K562 (cell line): ENCODE measurements at regions not wholly inside any gene's neighbourhood (a gene's known extent, or its start where the extent isn't known, plus 50 kb on each side); places are given as distances from the start of the nearest gene placed in this dataset.

Experiments used
- ATAC-seq: fragments of 200-7000 bp; cut with Tn5 transposase; 3 replicates; pipeline ENCODE4 v1.9.1; 2020; ENCODE audit warnings: moderate library complexity
- BruUV-seq: library from RNA; stranded (reverse); fragments of 400-500 nt; replicated peaks from 2 replicates; lab custom pipeline; 2021; lab: Mats Ljungman, UMichigan
- CTCF ChIA-PET: fragments of 300-600 bp; formaldehyde crosslinking; extraction: SDS; loops from one replicate; lab custom pipeline; 2021; ENCODE audit warnings: low intra/inter-chr PET ratio; lab: Yijun Ruan, JAX
- POLR2A ChIA-PET: fragments of 300-600, 350-650 bp; sonication (Branson Sonifier 250); formaldehyde crosslinking; extraction: SDS; loops from one replicate; lab custom pipeline; 2021; ENCODE audit warnings: antibody characterized with exemption, inconsistent platforms; lab: Yijun Ruan, JAX
- DNase-seq, 4 experiments: peaks; one replicate each; pipeline versions ENCODE4 v3.0.0 to v3.0.0-alpha.2; 2011 to 2018; ENCODE audit warnings: low spot score in 3 of 4, mixed read lengths in 3 of 4; ENCODE audit errors: extremely low read depth in 1 of 4
- FAIRE-seq: peaks from 2 replicates; lab custom pipeline; 2011; peaks lifted over from hg19 to GRCh38; lab: Jason Lieb, UNC
- H2AFZ ChIP-seq: 2 replicates; pipeline ENCODE4 v1.6.0; 2011; ENCODE audit warnings: low read depth, low read length, control low read depth, inconsistent platforms
- H3K27ac ChIP-seq: fragments of 200-600 bp; 3 replicates; pipeline ENCODE4 v1.8.0; 2011; ENCODE audit warnings: low read depth, mild to moderate bottlenecking, control low read depth, inconsistent platforms, low read length, moderate library complexity, mixed read lengths; ENCODE audit errors: extremely low read depth
- H3K27me3 ChIP-seq, 2 experiments: fragments of 300-600 bp in 1 of 2; 2 replicates in 1 of 2; 3 replicates in 1 of 2; pipeline versions ENCODE4 v1.6.0 to v1.8.0; 2011; ENCODE audit warnings: inconsistent platforms in 2 of 2, low read length in 2 of 2, mild to moderate bottlenecking in 1 of 2, mixed read lengths in 1 of 2, moderate library complexity in 1 of 2; ENCODE audit not compliant: control insufficient read depth in 2 of 2, insufficient read depth in 2 of 2
- H3K36me3 ChIP-seq: fragments of 300-600 bp; 3 replicates; pipeline ENCODE4 v1.8.0; 2011; ENCODE audit warnings: mild to moderate bottlenecking, low read length, inconsistent platforms; ENCODE audit not compliant: control insufficient read depth, insufficient read depth
- H3K4me1 ChIP-seq, 2 experiments: fragments of 200-600 bp in 1 of 2; replicated peaks in 1 of 2; 2 replicates in 1 of 2; 3 replicates in 1 of 2; pipeline versions ENCODE4 v1.5.1 to v1.8.0; 2011; ENCODE audit warnings: inconsistent platforms in 2 of 2, low read length in 2 of 2, mild to moderate bottlenecking in 1 of 2, mixed read lengths in 1 of 2, moderate library complexity in 1 of 2; ENCODE audit not compliant: control insufficient read depth in 2 of 2, insufficient read depth in 2 of 2
- H3K4me2 ChIP-seq: 2 replicates; pipeline ENCODE4 v1.6.1; 2011; ENCODE audit warnings: low read length, control low read depth, inconsistent platforms, mixed read lengths; ENCODE audit not compliant: insufficient read depth
- H3K4me3 ChIP-seq: fragments of 200-600 bp; sonication (generic), shearing (Covaris generic); 2 replicates; pipeline ENCODE4 v1.5.1; 2016; ENCODE audit warnings: control low read depth, inconsistent platforms
- H3K79me2 ChIP-seq: fragments of 200-600 bp; 3 replicates; pipeline ENCODE4 v1.8.0; 2011; ENCODE audit warnings: low read length, inconsistent platforms; ENCODE audit not compliant: control insufficient read depth, insufficient read depth
- H3K9ac ChIP-seq, 2 experiments: 2 replicates each; pipeline versions ENCODE4 v1.6.0 to v1.6.1; 2011; ENCODE audit warnings: low read depth in 2 of 2, low read length in 2 of 2, control low read depth in 1 of 2, inconsistent platforms in 1 of 2, mild to moderate bottlenecking in 1 of 2, mixed read lengths in 1 of 2; ENCODE audit not compliant: insufficient read depth in 1 of 2
- H3K9me1 ChIP-seq: one replicate; pipeline ENCODE4 v1.6.0; 2011; ENCODE audit warnings: inconsistent platforms, mild to moderate bottlenecking, low read length, moderate library complexity; ENCODE audit not compliant: control insufficient read depth, insufficient read depth
- H3K9me3 ChIP-seq: replicated peaks from 2 replicates; pipeline ENCODE4 v1.5.1; 2011; ENCODE audit warnings: low read depth, low read length, inconsistent platforms; ENCODE audit not compliant: control insufficient read depth, insufficient read depth
- H4K20me1 ChIP-seq: replicated peaks from 2 replicates; pipeline ENCODE4 v1.6.1; 2011; ENCODE audit warnings: low read length, inconsistent platforms, mixed read lengths; ENCODE audit not compliant: control insufficient read depth, insufficient read depth
- BRF1 ChIP-seq: IDR thresholded peaks from 3 replicates; pipeline ENCODE4 v1.6.1; 2011; ENCODE audit warnings: borderline replicate concordance, mild to moderate bottlenecking; ENCODE audit not compliant: insufficient read length; ENCODE audit errors: extremely low read depth
- CHD1 ChIP-seq: fragments of 200-600 bp; sonication (generic); IDR thresholded peaks from one replicate; pipeline ENCODE4 v1.6.1; 2012; ENCODE audit warnings: mild to moderate bottlenecking, moderate library complexity, low read length, inconsistent platforms
- ESRRA ChIP-seq: fragments of 450-650 bp; IDR thresholded peaks from 2 replicates; pipeline ENCODE4 v1.6.1; 2014; ENCODE audit warnings: low read depth, mild to moderate bottlenecking, moderate library complexity, borderline replicate concordance
- HDAC2 ChIP-seq: fragments of 450-650 bp; IDR thresholded peaks from 2 replicates; pipeline ENCODE4 v1.6.1; 2016; ENCODE audit warnings: mild to moderate bottlenecking
- HEY1 ChIP-seq: fragments of 250-450 bp; sonication (Bioruptor Pico); IDR thresholded peaks from 2 replicates; pipeline ENCODE4 v1.5.0; 2020; ENCODE audit warnings: mild to moderate bottlenecking, moderate library complexity, borderline replicate concordance
- MYNN ChIP-seq, 2 experiments: sonication (generic); formaldehyde crosslinking in 1 of 2; IDR thresholded peaks; 2 replicates each; pipeline versions ENCODE4 v1.5.0 to v1.6.1; 2016 to 2020; ENCODE audit warnings: antibody characterized with exemption in 1 of 2, missing genetic modification reagents in 1 of 2
- POLR2A ChIP-seq: fragments of 450-650 bp; conservative IDR thresholded peaks from 2 replicates; pipeline ENCODE4 v1.6.1; 2016
- SAFB ChIP-seq: fragments of 200-400 bp; formaldehyde crosslinking; IDR thresholded peaks from 2 replicates; pipeline ENCODE4 v1.6.1; 2017; ENCODE audit warnings: low read depth, low read length, borderline replicate concordance
- SAFB2 ChIP-seq: fragments of 200-400 bp; formaldehyde crosslinking; IDR thresholded peaks from 2 replicates; pipeline ENCODE4 v1.6.1; 2018; ENCODE audit warnings: borderline replicate concordance, low read length, low read depth, moderate library complexity; ENCODE audit not compliant: severe bottlenecking
- ZBED1 ChIP-seq: IDR thresholded peaks from 2 replicates; pipeline ENCODE4 v1.6.1; 2014
- ZFP1 ChIP-seq: fragments of 450-650 bp; formaldehyde crosslinking; IDR thresholded peaks from 2 replicates; pipeline ENCODE4 v1.4.0; 2020; ENCODE audit warnings: mild to moderate bottlenecking, mixed read lengths
- ZNF239 ChIP-seq: fragments of 250-450 bp; sonication (Bioruptor Pico); IDR thresholded peaks from 2 replicates; pipeline ENCODE4 v1.4.0; 2020; ENCODE audit warnings: mild to moderate bottlenecking
- WGBS: fragments of 100-300 bp; shearing (Covaris generic); methylation state at CpG from one replicate; pipeline ENCODE4 v1.1.6; 2016; ENCODE audit warnings: low coverage, mixed read lengths; ENCODE audit not compliant: insufficient coverage; ENCODE audit errors: missing lambda C conversion rate; 5-methylcytosine and 5-hydroxymethylcytosine counted together
- in situ Hi-C: fragments of 300-500 bp; cut with MboI; formaldehyde crosslinking; loops from 4 replicates; pipeline ENCODE4 v1.15.0; 2018; ENCODE audit warnings: inconsistent platforms, mixed read lengths
- intact Hi-C: fragments of 100-400 bp; cut with micrococcal nuclease; formaldehyde crosslinking; loops from 2 replicates; pipeline ENCODE4 v1.14.2; 2022
- TF ChIP-seq, protein P1 (sequence below): sonication (generic); formaldehyde crosslinking; IDR thresholded peaks from 2 replicates; pipeline ENCODE4 v1.8.0; 2022; ENCODE audit warnings: mild to moderate bottlenecking, missing genetic modification reagents
- TF ChIP-seq, protein P2 (sequence below): fragments of 250-450 bp; sonication (Bioruptor Pico); IDR thresholded peaks from 2 replicates; pipeline ENCODE4 v1.5.0; 2021; ENCODE audit warnings: mild to moderate bottlenecking, borderline replicate concordance
- TF ChIP-seq, protein P3 (sequence below), 2 experiments: IDR thresholded peaks in 1 of 2; conservative IDR thresholded peaks in 1 of 2; 2 replicates each; pipeline ENCODE4 v1.6.1; 2016; ENCODE audit warnings: low read depth in 2 of 2, mild to moderate bottlenecking in 1 of 2, missing compliant biosample characterization in 1 of 2, missing genetic modification characterization in 1 of 2, moderate library complexity in 1 of 2

DNA sequence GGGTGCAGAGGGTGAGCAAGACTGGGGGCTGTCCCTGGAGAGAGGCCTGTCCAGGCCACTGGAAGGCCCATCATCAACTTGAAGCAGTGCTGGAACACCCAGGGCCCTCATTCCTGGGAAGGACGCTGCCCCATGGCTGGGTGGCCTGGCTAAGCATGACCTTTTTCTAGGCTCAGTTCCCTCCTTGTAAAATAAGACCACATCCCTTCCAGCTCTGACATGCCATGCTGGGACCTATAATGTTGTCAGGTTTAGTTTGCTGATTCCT is 62.8 kb downstream of the SYNE3 start (continued):
- TF ChIP-seq CHD1 (no peak), SAFB2 (no peak), HDAC2 (no peak), ESRRA (no peak)

DNA sequence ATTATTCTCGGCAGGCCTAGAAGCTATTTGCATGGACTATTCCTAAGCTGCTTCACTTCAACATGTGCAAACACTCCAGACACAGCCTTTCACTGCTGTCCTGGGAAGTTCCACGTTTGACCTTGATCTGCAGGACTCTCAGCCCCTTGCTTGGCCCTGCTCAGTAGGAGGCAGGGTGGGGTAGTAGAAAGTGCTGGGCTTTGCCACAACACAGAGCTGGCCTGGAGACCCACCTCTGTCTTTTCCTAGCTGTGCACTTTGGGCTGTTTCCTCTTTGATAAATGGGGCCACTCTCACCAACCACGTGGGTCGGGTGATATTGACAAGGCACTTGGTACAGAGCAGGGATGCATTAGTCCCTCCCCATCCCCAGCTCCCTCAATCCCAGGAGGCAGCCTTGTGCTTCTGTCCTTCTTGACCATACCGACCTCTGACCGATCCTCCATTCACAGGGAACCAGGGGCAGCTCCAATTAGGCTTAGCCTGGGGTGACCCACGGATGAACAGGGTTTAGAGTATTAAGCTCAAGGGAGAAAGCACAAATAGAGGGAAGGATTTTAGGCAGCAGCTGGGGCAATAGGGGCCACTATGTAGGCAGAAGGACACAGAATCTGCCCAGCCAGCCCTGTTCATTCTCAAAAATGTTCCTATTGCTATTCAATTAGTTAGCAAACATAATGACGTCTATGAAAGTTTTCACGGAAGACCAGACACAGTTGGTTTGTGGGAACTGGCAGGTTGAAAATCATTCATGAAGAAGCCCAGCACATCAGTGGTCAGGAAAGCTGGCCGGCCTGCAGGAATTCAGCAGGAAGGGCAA is 63.3 kb downstream of the SYNE3 start:
- no peaks in the 10 kb centered on the region for H3K9me1 ChIP-seq
- no peak overlapping the region for H3K4me3 ChIP-seq
- H3K36me3 ChIP-seq = no peaks in the 10 kb centered on the region
- no peak for FAIRE-seq
- H3K4me1 ChIP-seq = peaks cover 0 to 4% of the 10 kb centered on the region in 2 experiments; a peak in 1 of 5 replicates
- H2AFZ ChIP-seq = no peak overlapping the region
- no peaks in the 10 kb centered on the region for H3K9me3 ChIP-seq
- intact Hi-C loops (no loop called here), in situ Hi-C loops (no loop called here)
- H3K27ac ChIP-seq = no peak overlapping the region
- H4K20me1 ChIP-seq = no peaks in the 10 kb centered on the region
- CTCF ChIA-PET = interaction anchor here (0.7 kb wide), 2 partner anchors 321 to 339 kb away, joined by 3 read pairs; no protein-coding TSS in a partner anchor
- WGBS = 13% methylated on average over 10 of the region's 10 CpGs
- BruUV-seq = no TSS peak
- H3K4me2 ChIP-seq = no peak overlapping the region
- ATAC-seq = no peak
- H3K27me3 ChIP-seq = peaks cover 0 to 18% of the 10 kb centered on the region in 2 experiments; a peak in 2 of 5 replicates
- no peak overlapping the region for H3K9ac ChIP-seq
- DNase-seq = no peak
- H3K79me2 ChIP-seq = no peaks in the 10 kb centered on the region
- POLR2A ChIA-PET = interaction anchor here (0.8 to 1.7 kb wide), 3 partner anchors 15 to 70 kb away, joined by 3 read pairs; no protein-coding TSS in a partner anchor
- TF ChIP-seq, protein P1, sequence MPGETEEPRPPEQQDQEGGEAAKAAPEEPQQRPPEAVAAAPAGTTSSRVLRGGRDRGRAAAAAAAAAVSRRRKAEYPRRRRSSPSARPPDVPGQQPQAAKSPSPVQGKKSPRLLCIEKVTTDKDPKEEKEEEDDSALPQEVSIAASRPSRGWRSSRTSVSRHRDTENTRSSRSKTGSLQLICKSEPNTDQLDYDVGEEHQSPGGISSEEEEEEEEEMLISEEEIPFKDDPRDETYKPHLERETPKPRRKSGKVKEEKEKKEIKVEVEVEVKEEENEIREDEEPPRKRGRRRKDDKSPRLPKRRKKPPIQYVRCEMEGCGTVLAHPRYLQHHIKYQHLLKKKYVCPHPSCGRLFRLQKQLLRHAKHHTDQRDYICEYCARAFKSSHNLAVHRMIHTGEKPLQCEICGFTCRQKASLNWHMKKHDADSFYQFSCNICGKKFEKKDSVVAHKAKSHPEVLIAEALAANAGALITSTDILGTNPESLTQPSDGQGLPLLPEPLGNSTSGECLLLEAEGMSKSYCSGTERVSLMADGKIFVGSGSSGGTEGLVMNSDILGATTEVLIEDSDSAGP (CRISPR knock-in tag) = no peak
- no peak for TF ChIP-seq ZFP1 (CRISPR knock-in tag)
- TF ChIP-seq SAFB = no peak
- TF ChIP-seq, protein P2, sequence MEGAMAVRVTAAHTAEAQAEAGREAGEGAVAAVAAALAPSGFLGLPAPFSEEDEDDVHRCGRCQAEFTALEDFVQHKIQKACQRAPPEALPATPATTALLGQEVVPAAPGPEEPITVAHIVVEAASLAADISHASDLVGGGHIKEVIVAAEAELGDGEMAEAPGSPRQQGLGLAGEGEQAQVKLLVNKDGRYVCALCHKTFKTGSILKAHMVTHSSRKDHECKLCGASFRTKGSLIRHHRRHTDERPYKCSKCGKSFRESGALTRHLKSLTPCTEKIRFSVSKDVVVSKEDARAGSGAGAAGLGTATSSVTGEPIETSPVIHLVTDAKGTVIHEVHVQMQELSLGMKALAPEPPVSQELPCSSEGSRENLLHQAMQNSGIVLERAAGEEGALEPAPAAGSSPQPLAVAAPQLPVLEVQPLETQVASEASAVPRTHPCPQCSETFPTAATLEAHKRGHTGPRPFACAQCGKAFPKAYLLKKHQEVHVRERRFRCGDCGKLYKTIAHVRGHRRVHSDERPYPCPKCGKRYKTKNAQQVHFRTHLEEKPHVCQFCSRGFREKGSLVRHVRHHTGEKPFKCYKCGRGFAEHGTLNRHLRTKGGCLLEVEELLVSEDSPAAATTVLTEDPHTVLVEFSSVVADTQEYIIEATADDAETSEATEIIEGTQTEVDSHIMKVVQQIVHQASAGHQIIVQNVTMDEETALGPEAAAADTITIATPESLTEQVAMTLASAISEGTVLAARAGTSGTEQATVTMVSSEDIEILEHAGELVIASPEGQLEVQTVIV (CRISPR knock-in tag) = no peak
- no peak for TF ChIP-seq ZBED1
- no peak for TF ChIP-seq POLR2A
- TF ChIP-seq BRF1 = no peak
- no peak for TF ChIP-seq ZNF239 (CRISPR knock-in tag)
- TF ChIP-seq MYNN (IDR thresholded peaks at IDR 0.05) = no peak
- TF ChIP-seq MYNN (CRISPR knock-in tag; IDR thresholded peaks at IDR 0.05) = no peak
- no peak for TF ChIP-seq HEY1
- TF ChIP-seq, protein P3, sequence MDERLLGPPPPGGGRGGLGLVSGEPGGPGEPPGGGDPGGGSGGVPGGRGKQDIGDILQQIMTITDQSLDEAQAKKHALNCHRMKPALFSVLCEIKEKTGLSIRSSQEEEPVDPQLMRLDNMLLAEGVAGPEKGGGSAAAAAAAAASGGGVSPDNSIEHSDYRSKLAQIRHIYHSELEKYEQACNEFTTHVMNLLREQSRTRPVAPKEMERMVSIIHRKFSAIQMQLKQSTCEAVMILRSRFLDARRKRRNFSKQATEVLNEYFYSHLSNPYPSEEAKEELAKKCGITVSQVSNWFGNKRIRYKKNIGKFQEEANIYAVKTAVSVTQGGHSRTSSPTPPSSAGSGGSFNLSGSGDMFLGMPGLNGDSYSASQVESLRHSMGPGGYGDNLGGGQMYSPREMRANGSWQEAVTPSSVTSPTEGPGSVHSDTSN (CRISPR knock-in tag; IDR thresholded peaks at IDR 0.05; ENCODE audit: low read depth) = no peak
- TF ChIP-seq, protein P3 (tag; conservative IDR thresholded peaks at IDR 0.05; ENCODE audit: low read depth) = no peak
